D721Med (cell line): ENCODE measurements at regions not wholly inside any gene's neighbourhood (a gene's known extent, or its start where the extent isn't known, plus 50 kb on each side); places are given as distances from the start of the nearest gene placed in this dataset.
A peak's percentile ranks its signal among the peaks of the same experiment; 100 is the strongest.

Experiments used
- DNase-seq: peaks from one replicate; pipeline ENCODE4 v3.0.0; 2011; ENCODE audit warnings: low spot score; ENCODE audit not compliant: insufficient read length
- FAIRE-seq: peaks from 2 replicates; lab custom pipeline; 2011; peaks lifted over from hg19 to GRCh38; lab: Jason Lieb, UNC
- CTCF ChIP-seq: IDR thresholded peaks from 2 replicates; pipeline ENCODE4 v1.5.1; 2012; ENCODE audit warnings: mild to moderate bottlenecking, control low read depth; ENCODE audit not compliant: insufficient read depth; ENCODE audit errors: missing control alignments

GRCh38 chr19:30667227-30667626 lies 295.0 kb downstream of the ZNF536 start:
- no peak for DNase-seq
- TF ChIP-seq CTCF = no peak
- no peak for FAIRE-seq

DNA sequence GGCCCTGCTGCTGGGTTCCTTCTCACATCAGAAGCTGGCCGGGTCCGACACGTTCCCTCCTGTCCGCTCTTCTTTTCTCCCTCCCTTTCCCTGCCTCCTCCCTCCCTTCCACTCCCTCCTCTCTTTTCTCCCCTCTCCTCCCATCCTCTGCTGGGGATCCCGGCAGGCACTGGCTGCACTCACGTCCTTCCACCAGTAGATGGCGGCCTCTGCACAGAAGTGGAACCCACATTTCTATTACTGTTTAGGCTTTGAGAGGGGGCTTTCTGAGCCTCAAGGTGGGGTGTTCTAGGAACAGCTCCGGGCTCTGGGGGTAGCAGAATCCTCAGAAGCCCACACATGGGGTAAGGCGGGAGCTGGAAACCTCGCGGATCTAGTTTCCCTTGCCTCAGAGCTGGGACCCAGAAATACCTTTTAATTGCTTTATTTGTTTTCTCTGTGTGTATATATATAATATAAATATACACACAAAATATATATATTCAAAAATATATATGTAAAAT lies 294.2 kb downstream of the ZNF536 start:
- DNase-seq = no peak
- TF ChIP-seq CTCF = peak; percentile 97
- FAIRE-seq = no peak

DNA sequence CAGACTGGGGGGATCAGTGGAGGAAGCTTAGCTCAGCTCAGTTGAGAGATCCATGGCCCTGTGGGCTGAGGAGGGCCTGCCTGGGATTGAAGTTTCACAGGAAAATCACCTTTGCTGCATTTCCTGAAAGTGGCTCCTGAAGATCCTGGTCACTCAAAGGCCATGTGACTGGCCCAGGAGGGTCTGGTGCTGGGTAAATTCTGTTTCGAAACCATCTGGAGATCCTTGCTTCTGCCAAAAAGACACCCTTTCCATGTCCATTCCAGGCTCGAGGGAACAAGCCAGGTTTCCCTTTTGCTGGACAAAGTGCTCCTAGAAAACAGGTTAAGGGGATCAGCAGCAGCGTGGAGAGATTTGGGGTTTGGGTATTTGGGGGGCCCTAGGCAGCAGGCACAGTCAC lies 293.3 kb downstream of the ZNF536 start:
- FAIRE-seq (no peak), DNase-seq (no peak)
- TF ChIP-seq CTCF = no peak

GRCh38 chr19:30663611-30664174 lies 291.5 kb downstream of the ZNF536 start:
- DNase-seq = no peak
- no peak for TF ChIP-seq CTCF
- FAIRE-seq = peak; percentile 46

DNA sequence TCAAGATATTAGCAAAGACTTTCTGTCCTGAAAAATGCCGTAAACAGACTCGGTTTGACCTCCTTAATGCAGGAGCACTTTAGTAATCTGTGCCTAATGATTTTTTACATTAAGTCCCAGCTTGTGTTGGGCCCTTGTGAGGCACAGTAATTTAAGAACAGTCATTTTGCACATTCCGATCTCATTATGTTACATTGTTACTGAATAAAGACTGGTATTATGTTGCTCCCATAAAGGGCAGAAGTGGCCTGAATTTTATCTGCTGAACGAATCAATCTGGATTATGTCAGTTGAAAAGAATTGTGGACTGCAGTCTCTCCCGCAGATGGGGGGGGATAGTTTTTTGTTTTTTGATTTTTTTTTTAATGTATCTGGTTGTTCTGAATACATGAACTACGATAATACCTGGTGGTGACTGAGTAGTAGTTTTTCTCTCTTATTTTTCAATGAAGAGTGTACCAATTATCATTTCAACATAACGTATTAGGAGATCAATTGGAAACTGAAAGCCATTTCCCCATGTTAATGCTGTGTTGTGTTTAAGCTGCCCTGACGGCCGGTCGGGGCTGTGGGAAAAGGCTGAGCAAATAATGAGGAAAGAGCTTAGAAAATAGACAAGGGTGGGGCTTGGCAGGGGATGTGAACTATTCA lies 290.2 kb downstream of the ZNF536 start:
- FAIRE-seq (peak; percentile 63), DNase-seq (no peak)
- TF ChIP-seq CTCF = no peak

GRCh38 chr19:30659638-30660037 lies 287.5 kb downstream of the ZNF536 start:
- FAIRE-seq (no peak), DNase-seq (no peak)
- no peak for TF ChIP-seq CTCF

GRCh38 chr19:30656520-30657100 lies 284.4 kb downstream of the ZNF536 start:
- TF ChIP-seq CTCF = no peak
- DNase-seq (no peak), FAIRE-seq (no peak)
